DND-41 (cell line): ENCODE measurements at regions not wholly inside any gene's neighbourhood (a gene's known extent, or its start where the extent isn't known, plus 50 kb on each side); places are given as distances from the start of the nearest gene placed in this dataset.

Source experiments
- ATAC-seq: fragments of 200-7000 bp; cut with Tn5 transposase; 3 replicates; pipeline ENCODE4 v1.9.1; 2021; ENCODE audit warnings: low read depth; ENCODE audit not compliant: insufficient read depth
- DNase-seq: peaks from one replicate; pipeline ENCODE4 v3.0.0-alpha.2; 2020
- H2AFZ ChIP-seq: 2 replicates; pipeline ENCODE4 v1.6.0; 2012; ENCODE audit warnings: low read depth, low read length
- H3K27ac ChIP-seq: 2 replicates; pipeline ENCODE4 v1.5.1; 2012; ENCODE audit warnings: low read length, inconsistent platforms
- H3K27me3 ChIP-seq: fragments of 200-600 bp; sonication (generic); 2 replicates; pipeline ENCODE4 v1.6.0; 2012; ENCODE audit warnings: low read length, mild to moderate bottlenecking, inconsistent platforms; ENCODE audit not compliant: insufficient read depth, poor library complexity
- H3K36me3 ChIP-seq: 2 replicates; pipeline ENCODE4 v1.5.1; 2012; ENCODE audit warnings: low read length, inconsistent platforms; ENCODE audit not compliant: insufficient read depth
- H3K4me1 ChIP-seq: 2 replicates; pipeline ENCODE4 v1.5.1; 2012; ENCODE audit warnings: mild to moderate bottlenecking, low read length; ENCODE audit not compliant: insufficient read depth
- H3K4me2 ChIP-seq: 2 replicates; pipeline ENCODE4 v1.6.0; 2012; ENCODE audit warnings: mild to moderate bottlenecking, moderate library complexity, low read length, inconsistent platforms; ENCODE audit not compliant: insufficient read depth
- H3K4me3 ChIP-seq, 2 experiments: fragments of 200-600 bp in 1 of 2; shearing (Covaris generic) in 1 of 2; 2 replicates each; pipeline ENCODE4 v1.5.1; 2012 to 2016; ENCODE audit warnings: inconsistent platforms in 2 of 2, low read length in 2 of 2, mild to moderate bottlenecking in 2 of 2, low read depth in 1 of 2, moderate library complexity in 1 of 2
- H3K79me2 ChIP-seq: 2 replicates; pipeline ENCODE4 v1.6.0; 2012; ENCODE audit warnings: low read length, inconsistent platforms; ENCODE audit not compliant: insufficient read depth
- H3K9ac ChIP-seq: 2 replicates; pipeline ENCODE4 v1.6.0; 2012; ENCODE audit warnings: low read depth, mild to moderate bottlenecking, inconsistent platforms, low read length, moderate library complexity
- H3K9me3 ChIP-seq: 2 replicates; pipeline ENCODE4 v1.5.1; 2012; ENCODE audit warnings: low read length, moderate library complexity, mild to moderate bottlenecking, inconsistent platforms; ENCODE audit not compliant: insufficient read depth, severe bottlenecking
- H4K20me1 ChIP-seq: 2 replicates; pipeline ENCODE4 v1.6.0; 2012; ENCODE audit warnings: low read length; ENCODE audit not compliant: insufficient read depth
- EZH2 ChIP-seq: IDR thresholded peaks from 3 replicates; pipeline ENCODE4 v1.6.1; 2012; ENCODE audit warnings: borderline replicate concordance, low read depth, mild to moderate bottlenecking, moderate library complexity, low read length, inconsistent platforms; ENCODE audit not compliant: severe bottlenecking
- TF ChIP-seq, protein P1 (sequence below): IDR thresholded peaks from 2 replicates; pipeline ENCODE4 v1.5.1; 2012; ENCODE audit warnings: borderline replicate concordance, low read length, moderate library complexity, mild to moderate bottlenecking; ENCODE audit not compliant: poor library complexity, severe bottlenecking; ENCODE audit errors: extremely low read depth

DNA sequence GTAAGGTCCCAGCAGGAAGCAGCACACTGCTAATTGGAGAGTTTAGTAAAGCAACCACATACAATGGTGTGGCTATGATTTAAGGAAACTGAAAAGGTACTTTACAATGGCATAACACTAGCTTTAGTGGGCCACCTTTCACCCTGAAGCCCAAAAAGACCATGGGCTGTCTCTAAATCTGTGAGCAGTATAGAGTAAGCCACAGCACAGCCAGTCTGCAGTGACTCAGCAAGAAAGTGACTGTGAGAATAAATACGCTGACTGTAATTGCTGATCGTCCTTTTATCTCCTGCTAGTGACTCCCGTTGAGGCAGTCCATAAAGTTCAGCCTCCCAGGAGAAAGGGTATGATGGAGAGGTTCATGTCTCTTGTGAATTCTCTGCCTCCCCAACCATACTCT lies 679.8 kb upstream of the KIF2B start:
- Histone ChIP-seq H3K79me2 (no peaks in the 10 kb centered on the region), H3K27ac (no peak overlapping the region), H3K4me2 (no peak overlapping the region), H3K9me3 (no peaks in the 10 kb centered on the region), H3K27me3 (no peaks in the 10 kb centered on the region), H2AFZ (no peak overlapping the region), H4K20me1 (no peaks in the 10 kb centered on the region), H3K4me1 (no peaks in the 10 kb centered on the region), H3K36me3 (no peaks in the 10 kb centered on the region), H3K4me3 (no peak overlapping the region), H3K9ac (no peak overlapping the region)
- ATAC-seq: no peak
- no peak for TF ChIP-seq EZH2
- TF ChIP-seq, protein P1, sequence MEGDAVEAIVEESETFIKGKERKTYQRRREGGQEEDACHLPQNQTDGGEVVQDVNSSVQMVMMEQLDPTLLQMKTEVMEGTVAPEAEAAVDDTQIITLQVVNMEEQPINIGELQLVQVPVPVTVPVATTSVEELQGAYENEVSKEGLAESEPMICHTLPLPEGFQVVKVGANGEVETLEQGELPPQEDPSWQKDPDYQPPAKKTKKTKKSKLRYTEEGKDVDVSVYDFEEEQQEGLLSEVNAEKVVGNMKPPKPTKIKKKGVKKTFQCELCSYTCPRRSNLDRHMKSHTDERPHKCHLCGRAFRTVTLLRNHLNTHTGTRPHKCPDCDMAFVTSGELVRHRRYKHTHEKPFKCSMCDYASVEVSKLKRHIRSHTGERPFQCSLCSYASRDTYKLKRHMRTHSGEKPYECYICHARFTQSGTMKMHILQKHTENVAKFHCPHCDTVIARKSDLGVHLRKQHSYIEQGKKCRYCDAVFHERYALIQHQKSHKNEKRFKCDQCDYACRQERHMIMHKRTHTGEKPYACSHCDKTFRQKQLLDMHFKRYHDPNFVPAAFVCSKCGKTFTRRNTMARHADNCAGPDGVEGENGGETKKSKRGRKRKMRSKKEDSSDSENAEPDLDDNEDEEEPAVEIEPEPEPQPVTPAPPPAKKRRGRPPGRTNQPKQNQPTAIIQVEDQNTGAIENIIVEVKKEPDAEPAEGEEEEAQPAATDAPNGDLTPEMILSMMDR: no peak
- no peak for DNase-seq

DNA sequence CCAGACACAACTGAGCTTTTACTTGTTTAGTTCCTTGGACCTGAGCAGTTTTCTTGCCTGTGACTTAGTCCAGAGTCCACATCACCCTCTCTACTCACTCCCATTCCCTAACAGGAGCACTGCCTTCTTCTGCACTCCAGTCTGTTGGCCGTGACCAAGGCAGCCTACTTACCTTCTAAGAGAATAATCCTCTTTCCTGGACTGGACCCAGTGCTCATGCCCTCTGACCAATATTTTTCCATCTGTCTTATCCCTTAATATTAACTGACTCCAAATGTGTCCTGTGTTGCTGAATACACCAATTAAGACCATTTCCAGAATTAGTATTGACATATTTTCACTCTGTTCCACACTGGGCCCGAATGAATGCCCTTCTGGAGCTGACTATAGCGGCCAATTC lies 681.0 kb upstream of the KIF2B start:
- no peak for TF ChIP-seq EZH2
- TF ChIP-seq, protein P1: no peak
- Histone ChIP-seq H2AFZ (no peak overlapping the region), H3K27me3 (no peaks in the 10 kb centered on the region), H3K9ac (no peak overlapping the region), H3K27ac (no peak overlapping the region), H4K20me1 (no peaks in the 10 kb centered on the region), H3K4me3 (no peak overlapping the region), H3K9me3 (no peaks in the 10 kb centered on the region), H3K36me3 (no peaks in the 10 kb centered on the region), H3K4me1 (no peaks in the 10 kb centered on the region), H3K79me2 (no peaks in the 10 kb centered on the region), H3K4me2 (no peak overlapping the region)
- DNase-seq (no peak), ATAC-seq (no peak)

DNA sequence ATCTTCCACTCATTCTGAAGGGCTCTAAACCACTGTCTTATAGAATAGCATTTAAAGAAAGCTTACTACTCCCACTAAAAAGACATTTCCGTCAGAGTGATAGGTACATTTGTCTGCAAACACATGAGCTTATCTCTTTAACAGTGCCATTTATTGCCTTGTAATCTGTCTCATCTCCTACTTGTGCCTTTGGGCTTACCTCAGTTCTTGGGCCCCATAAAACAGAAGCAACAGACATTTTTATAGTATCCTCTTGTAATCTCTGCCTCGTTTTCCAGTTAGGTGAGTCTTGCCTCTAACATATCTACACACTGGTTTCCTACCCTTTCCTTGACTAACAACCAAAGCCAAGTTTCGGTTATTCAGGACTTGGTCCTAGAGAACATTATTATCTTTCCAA lies 681.4 kb upstream of the KIF2B start:
- Histone ChIP-seq H4K20me1 (no peaks in the 10 kb centered on the region), H3K27ac (no peak overlapping the region), H3K4me1 (no peaks in the 10 kb centered on the region), H3K79me2 (no peaks in the 10 kb centered on the region), H3K27me3 (no peaks in the 10 kb centered on the region), H2AFZ (no peak overlapping the region), H3K4me3 (no peak overlapping the region), H3K4me2 (no peak overlapping the region), H3K36me3 (no peaks in the 10 kb centered on the region), H3K9ac (no peak overlapping the region), H3K9me3 (no peaks in the 10 kb centered on the region)
- ATAC-seq (no peak), DNase-seq (no peak)
- TF ChIP-seq, protein P1: no peak
- no peak for TF ChIP-seq EZH2

DNA sequence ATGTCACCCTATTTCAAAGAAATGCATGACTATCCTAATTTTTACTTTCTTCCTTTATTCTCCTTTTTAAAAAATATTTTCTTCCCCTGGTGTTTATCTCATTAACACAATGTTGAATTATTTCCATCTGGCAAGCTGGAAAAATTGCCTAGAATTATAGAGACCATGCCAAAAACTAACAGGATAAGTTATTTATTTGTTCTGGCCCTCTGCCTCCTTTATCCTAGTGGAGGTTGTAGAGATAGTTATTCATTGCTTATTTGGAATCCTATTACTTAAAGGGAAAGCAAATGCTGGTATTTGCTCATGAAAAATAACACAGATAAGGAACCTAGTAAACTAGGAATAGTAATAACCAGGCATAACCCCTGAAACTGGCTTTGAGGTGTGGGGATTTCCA lies 684.9 kb upstream of the KIF2B start:
- H2AFZ ChIP-seq: no peak overlapping the region
- no peaks in the 10 kb centered on the region for H3K79me2 ChIP-seq
- TF ChIP-seq, protein P1: no peak
- TF ChIP-seq EZH2: no peak
- DNase-seq: no peak
- ATAC-seq: no peak
- no peaks in the 10 kb centered on the region for H3K36me3 ChIP-seq
- no peak overlapping the region for H3K27ac ChIP-seq
- H4K20me1 ChIP-seq: no peaks in the 10 kb centered on the region
- no peak overlapping the region for H3K4me2 ChIP-seq
- H3K27me3 ChIP-seq: no peaks in the 10 kb centered on the region
- H3K4me1 ChIP-seq: no peaks in the 10 kb centered on the region
- H3K9me3 ChIP-seq: no peaks in the 10 kb centered on the region
- H3K9ac ChIP-seq: no peak overlapping the region
- H3K4me3 ChIP-seq: no peak overlapping the region
